Breast epithelium (tissue), 4 donors: ENCODE measurements at regions not wholly inside any gene's neighbourhood (a gene's known extent, or its start where the extent isn't known, plus 50 kb on each side); places are given as distances from the start of the nearest gene placed in this dataset.

Experiments
- DNase-seq, 2 donors: peaks; one replicate each; pipeline ENCODE4 v3.0.0-alpha.2; 2019; ENCODE audit warnings: low spot score in 2 of 2
- H3K27ac ChIP-seq, 2 donors: fragments of 200-600 bp; sonication (generic) in 1 of 2; one replicate each; pipeline ENCODE4 v1.5.1; 2016 to 2019; ENCODE audit warnings: mild to moderate bottlenecking in 1 of 2
- H3K27me3 ChIP-seq, 2 donors: fragments of 200-600 bp; sonication (generic) in 1 of 2; one replicate each; pipeline versions ENCODE4 v1.5.1 to v1.6.0; 2017 to 2019; ENCODE audit warnings: control low read depth in 1 of 2, mild to moderate bottlenecking in 1 of 2
- H3K36me3 ChIP-seq: fragments of 200-600 bp; one replicate; pipeline ENCODE4 v1.5.1; 2019
- H3K4me1 ChIP-seq, 2 donors: fragments of 200-600 bp; sonication (generic); one replicate each; pipeline ENCODE4 v1.5.1; 2016 to 2019; ENCODE audit warnings: control low read depth in 1 of 2
- H3K4me3 ChIP-seq, 3 donors: fragments of 200-600 bp; sonication (generic); 1 replicate in 2 of 3; 2 replicates in 1 of 3; pipeline ENCODE4 v1.5.1; 2016 to 2019; ENCODE audit warnings: mild to moderate bottlenecking in 3 of 3, moderate library complexity in 2 of 3
- H3K9me3 ChIP-seq, 2 donors: fragments of 200-600 bp; sonication (generic) in 1 of 2; one replicate each; pipeline ENCODE4 v1.5.1; 2016 to 2019; ENCODE audit warnings: control low read depth in 1 of 2
- CTCF ChIP-seq, 3 donors: fragments of 450-650 bp; IDR thresholded peaks; one replicate each; pipeline ENCODE4 v1.5.1; 2016 to 2017; ENCODE audit warnings: antibody characterized with exemption in 3 of 3, mild to moderate bottlenecking in 3 of 3, moderate library complexity in 3 of 3
- POLR2A ChIP-seq: fragments of 450-650 bp; IDR thresholded peaks from one replicate; pipeline ENCODE4 v1.6.1; 2016; ENCODE audit warnings: antibody characterized with exemption, mild to moderate bottlenecking, moderate library complexity
- POLR2AphosphoS5 ChIP-seq, 3 donors: sonication (generic); formaldehyde crosslinking; IDR thresholded peaks; one replicate each; pipeline ENCODE4 v1.6.1; 2017; ENCODE audit warnings: antibody characterized with exemption in 3 of 3
- intact Hi-C: fragments of 100-400 bp; cut with DNase I; formaldehyde crosslinking; loops from one replicate; pipeline ENCODE4 v1.15.1; 2023; ENCODE audit warnings: low total_unique reads

- Histone ChIP-seq H3K9me3 (no peaks in the 10 kb centered on the region), H3K27ac (no peak overlapping the region), H3K27me3 (no peaks in the 10 kb centered on the region), H3K4me1 (no peaks in the 10 kb centered on the region), H3K4me3 (no peak overlapping the region), H3K36me3 (no peaks in the 10 kb centered on the region)
- intact Hi-C loops = loop anchor here (5.0 kb wide), 1 partner anchor 479 kb away; no protein-coding TSS in a partner anchor
- DNase-seq = no peak
- TF ChIP-seq POLR2A (no peak), POLR2AphosphoS5 (IDR thresholded peaks at IDR 0.05) (no peak), CTCF (IDR thresholded peaks at IDR 0.05) (no peak)
These were observed 390.0 kb upstream of the PTBP2 start for GRCh38 chr1:96331596-96331995.

GRCh38 chr1:96333522-96334235 lies 387.9 kb upstream of the PTBP2 start:
- DNase-seq = no peak
- peaks cover 0 to 5% of the 10 kb centered on the region in 2 donors for H3K9me3 ChIP-seq
- intact Hi-C loops = loop anchor here (5.0 kb wide), 1 partner anchor 481 kb away; no protein-coding TSS in a partner anchor
- H3K27ac ChIP-seq = no peak overlapping the region
- H3K36me3 ChIP-seq = no peaks in the 10 kb centered on the region
- no peaks in the 10 kb centered on the region for H3K27me3 ChIP-seq
- H3K4me3 ChIP-seq = no peak overlapping the region
- H3K4me1 ChIP-seq = no peaks in the 10 kb centered on the region
- TF ChIP-seq POLR2A = no peak
- TF ChIP-seq CTCF (IDR thresholded peaks at IDR 0.05) = no peak
- no peak for TF ChIP-seq POLR2AphosphoS5 (IDR thresholded peaks at IDR 0.05)

- no peak overlapping the region for H3K27ac ChIP-seq
- H3K4me1 ChIP-seq = no peaks in the 10 kb centered on the region
- H3K4me3 ChIP-seq = no peak overlapping the region
- peaks cover 0 to 5% of the 10 kb centered on the region in 2 donors for H3K9me3 ChIP-seq
- intact Hi-C loops = loop anchor here (5.0 kb wide), 1 partner anchor 482 kb away; no protein-coding TSS in a partner anchor
- DNase-seq = no peak
- H3K36me3 ChIP-seq = no peaks in the 10 kb centered on the region
- no peak for TF ChIP-seq CTCF (IDR thresholded peaks at IDR 0.05)
- TF ChIP-seq POLR2A = no peak
- TF ChIP-seq POLR2AphosphoS5 (IDR thresholded peaks at IDR 0.05) = no peak
- H3K27me3 ChIP-seq = no peaks in the 10 kb centered on the region
These were observed 387.4 kb upstream of the PTBP2 start for GRCh38 chr1:96334236-96334557.

GRCh38 chr1:96338622-96339021 lies 383.0 kb upstream of the PTBP2 start:
- no peak for DNase-seq
- no peak overlapping the region for H3K27ac ChIP-seq
- no peak overlapping the region for H3K4me3 ChIP-seq
- H3K4me1 ChIP-seq = no peaks in the 10 kb centered on the region
- no peaks in the 10 kb centered on the region for H3K27me3 ChIP-seq
- no peaks in the 10 kb centered on the region for H3K36me3 ChIP-seq
- peaks cover 0 to 5% of the 10 kb centered on the region in 2 donors for H3K9me3 ChIP-seq
- intact Hi-C loops = no loop called here
- TF ChIP-seq POLR2A (no peak), CTCF (IDR thresholded peaks at IDR 0.05) (no peak), POLR2AphosphoS5 (IDR thresholded peaks at IDR 0.05) (no peak)

GRCh38 chr1:96340686-96341085 lies 380.9 kb upstream of the PTBP2 start:
- TF ChIP-seq POLR2A (no peak), POLR2AphosphoS5 (IDR thresholded peaks at IDR 0.05) (no peak), CTCF (IDR thresholded peaks at IDR 0.05) (no peak)
- no peaks in the 10 kb centered on the region for H3K27me3 ChIP-seq
- intact Hi-C loops = no loop called here
- no peak for DNase-seq
- no peaks in the 10 kb centered on the region for H3K4me1 ChIP-seq
- no peaks in the 10 kb centered on the region for H3K36me3 ChIP-seq
- H3K4me3 ChIP-seq = no peak overlapping the region
- H3K27ac ChIP-seq = no peak overlapping the region
- H3K9me3 ChIP-seq = peaks cover 0 to 15% of the 10 kb centered on the region in 2 donors
